K562 (cell line): ENCODE measurements at regions not wholly inside any gene's neighbourhood (a gene's known extent, or its start where the extent isn't known, plus 50 kb on each side); places are given as distances from the start of the nearest gene placed in this dataset.

Experiments used
- ATAC-seq: fragments of 200-7000 bp; cut with Tn5 transposase; 3 replicates; pipeline ENCODE4 v1.9.1; 2020; ENCODE audit warnings: moderate library complexity
- BruUV-seq: library from RNA; stranded (reverse); fragments of 400-500 nt; replicated peaks from 2 replicates; lab custom pipeline; 2021; lab: Mats Ljungman, UMichigan
- CTCF ChIA-PET: fragments of 300-600 bp; formaldehyde crosslinking; extraction: SDS; loops from one replicate; lab custom pipeline; 2021; ENCODE audit warnings: low intra/inter-chr PET ratio; lab: Yijun Ruan, JAX
- POLR2A ChIA-PET: fragments of 300-600, 350-650 bp; sonication (Branson Sonifier 250); formaldehyde crosslinking; extraction: SDS; loops from one replicate; lab custom pipeline; 2021; ENCODE audit warnings: antibody characterized with exemption, inconsistent platforms; lab: Yijun Ruan, JAX
- DNase-seq, 4 experiments: peaks; one replicate each; pipeline versions ENCODE4 v3.0.0 to v3.0.0-alpha.2; 2011 to 2018; ENCODE audit warnings: low spot score in 3 of 4, mixed read lengths in 3 of 4; ENCODE audit errors: extremely low read depth in 1 of 4
- FAIRE-seq: peaks from 2 replicates; lab custom pipeline; 2011; peaks lifted over from hg19 to GRCh38; lab: Jason Lieb, UNC
- H2AFZ ChIP-seq: 2 replicates; pipeline ENCODE4 v1.6.0; 2011; ENCODE audit warnings: low read depth, low read length, control low read depth, inconsistent platforms
- H3K27ac ChIP-seq: fragments of 200-600 bp; 3 replicates; pipeline ENCODE4 v1.8.0; 2011; ENCODE audit warnings: low read depth, mild to moderate bottlenecking, control low read depth, inconsistent platforms, low read length, moderate library complexity, mixed read lengths; ENCODE audit errors: extremely low read depth
- H3K27me3 ChIP-seq, 2 experiments: fragments of 300-600 bp in 1 of 2; 2 replicates in 1 of 2; 3 replicates in 1 of 2; pipeline versions ENCODE4 v1.6.0 to v1.8.0; 2011; ENCODE audit warnings: inconsistent platforms in 2 of 2, low read length in 2 of 2, mild to moderate bottlenecking in 1 of 2, mixed read lengths in 1 of 2, moderate library complexity in 1 of 2; ENCODE audit not compliant: control insufficient read depth in 2 of 2, insufficient read depth in 2 of 2
- H3K36me3 ChIP-seq: fragments of 300-600 bp; 3 replicates; pipeline ENCODE4 v1.8.0; 2011; ENCODE audit warnings: mild to moderate bottlenecking, low read length, inconsistent platforms; ENCODE audit not compliant: control insufficient read depth, insufficient read depth
- H3K4me1 ChIP-seq, 2 experiments: fragments of 200-600 bp in 1 of 2; replicated peaks in 1 of 2; 2 replicates in 1 of 2; 3 replicates in 1 of 2; pipeline versions ENCODE4 v1.5.1 to v1.8.0; 2011; ENCODE audit warnings: inconsistent platforms in 2 of 2, low read length in 2 of 2, mild to moderate bottlenecking in 1 of 2, mixed read lengths in 1 of 2, moderate library complexity in 1 of 2; ENCODE audit not compliant: control insufficient read depth in 2 of 2, insufficient read depth in 2 of 2
- H3K4me2 ChIP-seq: 2 replicates; pipeline ENCODE4 v1.6.1; 2011; ENCODE audit warnings: low read length, control low read depth, inconsistent platforms, mixed read lengths; ENCODE audit not compliant: insufficient read depth
- H3K4me3 ChIP-seq: fragments of 200-600 bp; sonication (generic), shearing (Covaris generic); 2 replicates; pipeline ENCODE4 v1.5.1; 2016; ENCODE audit warnings: control low read depth, inconsistent platforms
- H3K79me2 ChIP-seq: fragments of 200-600 bp; 3 replicates; pipeline ENCODE4 v1.8.0; 2011; ENCODE audit warnings: low read length, inconsistent platforms; ENCODE audit not compliant: control insufficient read depth, insufficient read depth
- H3K9ac ChIP-seq, 2 experiments: 2 replicates each; pipeline versions ENCODE4 v1.6.0 to v1.6.1; 2011; ENCODE audit warnings: low read depth in 2 of 2, low read length in 2 of 2, control low read depth in 1 of 2, inconsistent platforms in 1 of 2, mild to moderate bottlenecking in 1 of 2, mixed read lengths in 1 of 2; ENCODE audit not compliant: insufficient read depth in 1 of 2
- H3K9me1 ChIP-seq: one replicate; pipeline ENCODE4 v1.6.0; 2011; ENCODE audit warnings: inconsistent platforms, mild to moderate bottlenecking, low read length, moderate library complexity; ENCODE audit not compliant: control insufficient read depth, insufficient read depth
- H3K9me3 ChIP-seq: replicated peaks from 2 replicates; pipeline ENCODE4 v1.5.1; 2011; ENCODE audit warnings: low read depth, low read length, inconsistent platforms; ENCODE audit not compliant: control insufficient read depth, insufficient read depth
- H4K20me1 ChIP-seq: replicated peaks from 2 replicates; pipeline ENCODE4 v1.6.1; 2011; ENCODE audit warnings: low read length, inconsistent platforms, mixed read lengths; ENCODE audit not compliant: control insufficient read depth, insufficient read depth
- BMI1 ChIP-seq: fragments of 150-350 bp; IDR thresholded peaks from 2 replicates; pipeline ENCODE4 v1.6.1; 2014; ENCODE audit warnings: low read length
- BRD9 ChIP-seq: fragments of 450-650 bp; IDR thresholded peaks from 2 replicates; pipeline ENCODE4 v1.6.1; 2018; ENCODE audit warnings: low read depth; ENCODE audit not compliant: partially characterized antibody
- CBX3 ChIP-seq, 2 experiments: IDR thresholded peaks; 1 replicate in 1 of 2; 2 replicates in 1 of 2; pipeline ENCODE4 v1.6.1; 2012; ENCODE audit warnings: inconsistent platforms in 2 of 2, low read length in 2 of 2, borderline replicate concordance in 1 of 2, control low read depth in 1 of 2
- HDAC6 ChIP-seq: IDR thresholded peaks from 2 replicates; pipeline ENCODE4 v1.6.1; 2012; ENCODE audit warnings: low read depth, mild to moderate bottlenecking, control low read depth, inconsistent platforms, low read length, moderate library complexity
- RBM34 ChIP-seq: fragments of 200-400 bp; formaldehyde crosslinking; IDR thresholded peaks from 2 replicates; pipeline ENCODE4 v1.6.1; 2018; ENCODE audit warnings: low read length, borderline replicate concordance; ENCODE audit not compliant: insufficient read depth
- SP2 ChIP-seq: IDR thresholded peaks from 2 replicates; pipeline ENCODE4 v1.6.1; 2011; ENCODE audit warnings: mild to moderate bottlenecking, low read depth, low read length, moderate library complexity; ENCODE audit not compliant: poor library complexity, severe bottlenecking; ENCODE audit errors: extremely low read depth
- TEAD4 ChIP-seq, 2 experiments: sonication (generic) in 1 of 2; formaldehyde crosslinking in 1 of 2; IDR thresholded peaks; 2 replicates each; pipeline versions ENCODE4 v1.6.1 to v1.8.0; 2012 to 2022; ENCODE audit warnings: borderline replicate concordance in 1 of 2, inconsistent platforms in 1 of 2, low read length in 1 of 2, mild to moderate bottlenecking in 1 of 2, missing genetic modification reagents in 1 of 2
- ZNF586 ChIP-seq: fragments of 450-650 bp; formaldehyde crosslinking; conservative IDR thresholded peaks from 2 replicates; pipeline ENCODE4 v1.4.0; 2020; ENCODE audit warnings: mild to moderate bottlenecking, moderate library complexity
- ZNF830 ChIP-seq: fragments of 250-450 bp; sonication (Bioruptor Pico); IDR thresholded peaks from 2 replicates; pipeline ENCODE4 v1.5.0; 2021; ENCODE audit warnings: mild to moderate bottlenecking
- ZSCAN29 ChIP-seq: fragments of 450-650 bp; IDR thresholded peaks from 2 replicates; pipeline ENCODE4 v1.6.1; 2017
- WGBS: fragments of 100-300 bp; shearing (Covaris generic); methylation state at CpG from one replicate; pipeline ENCODE4 v1.1.6; 2016; ENCODE audit warnings: low coverage, mixed read lengths; ENCODE audit not compliant: insufficient coverage; ENCODE audit errors: missing lambda C conversion rate; 5-methylcytosine and 5-hydroxymethylcytosine counted together
- in situ Hi-C: fragments of 300-500 bp; cut with MboI; formaldehyde crosslinking; loops from 4 replicates; pipeline ENCODE4 v1.15.0; 2018; ENCODE audit warnings: inconsistent platforms, mixed read lengths
- intact Hi-C: fragments of 100-400 bp; cut with micrococcal nuclease; formaldehyde crosslinking; loops from 2 replicates; pipeline ENCODE4 v1.14.2; 2022

DNA sequence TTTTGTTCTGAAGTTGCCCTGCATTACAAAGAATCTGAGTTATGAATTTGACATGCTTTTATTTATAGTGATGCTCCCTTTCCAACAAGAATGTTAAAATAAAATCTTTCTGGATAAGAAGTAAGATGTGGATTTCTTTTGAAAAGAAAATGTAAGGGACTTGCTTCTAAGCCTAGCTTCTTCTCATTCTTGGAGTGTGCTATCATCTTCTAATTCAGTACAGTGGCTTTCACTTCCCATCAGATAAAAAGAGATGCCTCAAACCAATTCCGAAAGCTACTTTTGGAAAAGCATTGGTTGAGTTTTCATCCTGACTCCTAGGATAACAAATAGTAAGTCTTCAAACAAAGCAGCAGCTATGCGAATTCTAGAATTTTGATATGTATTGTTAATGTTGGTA lies 197.0 kb upstream of the ZPLD1 start:
- DNase-seq: no peak
- TF ChIP-seq RBM34 (no peak), CBX3 (IDR thresholded peaks at IDR 0.05; ENCODE audit: borderline replicate concordance in 1 of 2, low read length in 2 of 2) (no peak), ZNF830 (CRISPR knock-in tag) (no peak), TEAD4 (IDR thresholded peaks at IDR 0.05; ENCODE audit: low read length) (no peak), TEAD4 (CRISPR knock-in tag; IDR thresholded peaks at IDR 0.05; ENCODE audit: borderline replicate concordance) (no peak), SP2 (no peak), HDAC6 (no peak), ZSCAN29 (no peak), ZNF586 (no peak), BRD9 (no peak), BMI1 (no peak)
- Histone ChIP-seq H3K9me1 (no peaks in the 10 kb centered on the region), H3K9ac (no peak overlapping the region), H3K4me3 (no peak overlapping the region), H3K79me2 (no peaks in the 10 kb centered on the region), H2AFZ (no peak overlapping the region), H3K4me1 (no peaks in the 10 kb centered on the region), H3K4me2 (no peak overlapping the region), H4K20me1 (no peaks in the 10 kb centered on the region), H3K27me3 (no peaks in the 10 kb centered on the region), H3K27ac (no peak overlapping the region), H3K36me3 (no peaks in the 10 kb centered on the region), H3K9me3 (no peaks in the 10 kb centered on the region)
- POLR2A ChIA-PET: no interaction called here
- ATAC-seq: no peak
- FAIRE-seq: no peak
- CTCF ChIA-PET: no interaction called here
- WGBS: 0% methylated on average over 2 of the region's 2 CpGs
- in situ Hi-C loops: no loop called here
- intact Hi-C loops: no loop called here
- BruUV-seq: no TSS peak
